ENCODE measurements at regions not wholly inside any gene's neighbourhood (a gene's known extent, or its start where the extent isn't known, plus 50 kb on each side); places are given as distances from the start of the nearest gene placed in this dataset.

GRCh38 chr16:49213594-49213993, 68.0 kb downstream of the CBLN1 start:
- TF ChIP-seq, protein P1, sequence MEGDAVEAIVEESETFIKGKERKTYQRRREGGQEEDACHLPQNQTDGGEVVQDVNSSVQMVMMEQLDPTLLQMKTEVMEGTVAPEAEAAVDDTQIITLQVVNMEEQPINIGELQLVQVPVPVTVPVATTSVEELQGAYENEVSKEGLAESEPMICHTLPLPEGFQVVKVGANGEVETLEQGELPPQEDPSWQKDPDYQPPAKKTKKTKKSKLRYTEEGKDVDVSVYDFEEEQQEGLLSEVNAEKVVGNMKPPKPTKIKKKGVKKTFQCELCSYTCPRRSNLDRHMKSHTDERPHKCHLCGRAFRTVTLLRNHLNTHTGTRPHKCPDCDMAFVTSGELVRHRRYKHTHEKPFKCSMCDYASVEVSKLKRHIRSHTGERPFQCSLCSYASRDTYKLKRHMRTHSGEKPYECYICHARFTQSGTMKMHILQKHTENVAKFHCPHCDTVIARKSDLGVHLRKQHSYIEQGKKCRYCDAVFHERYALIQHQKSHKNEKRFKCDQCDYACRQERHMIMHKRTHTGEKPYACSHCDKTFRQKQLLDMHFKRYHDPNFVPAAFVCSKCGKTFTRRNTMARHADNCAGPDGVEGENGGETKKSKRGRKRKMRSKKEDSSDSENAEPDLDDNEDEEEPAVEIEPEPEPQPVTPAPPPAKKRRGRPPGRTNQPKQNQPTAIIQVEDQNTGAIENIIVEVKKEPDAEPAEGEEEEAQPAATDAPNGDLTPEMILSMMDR (IDR thresholded peaks at IDR 0.05; ENCODE audit: low read length) = no peak
- TF ChIP-seq EZH2 (optimal IDR thresholded peaks at IDR 0.05; ENCODE audit: low read depth, low read length) (no peak), EZH2phosphoT487 (IDR thresholded peaks at IDR 0.05; ENCODE audit: low read length) (no peak)
